ENCODE measurements at regions not wholly inside any gene's neighbourhood (a gene's known extent, or its start where the extent isn't known, plus 50 kb on each side); places are given as distances from the start of the nearest gene placed in this dataset.
A peak's percentile ranks its signal among the peaks of the same experiment; 100 is the strongest.

DNA sequence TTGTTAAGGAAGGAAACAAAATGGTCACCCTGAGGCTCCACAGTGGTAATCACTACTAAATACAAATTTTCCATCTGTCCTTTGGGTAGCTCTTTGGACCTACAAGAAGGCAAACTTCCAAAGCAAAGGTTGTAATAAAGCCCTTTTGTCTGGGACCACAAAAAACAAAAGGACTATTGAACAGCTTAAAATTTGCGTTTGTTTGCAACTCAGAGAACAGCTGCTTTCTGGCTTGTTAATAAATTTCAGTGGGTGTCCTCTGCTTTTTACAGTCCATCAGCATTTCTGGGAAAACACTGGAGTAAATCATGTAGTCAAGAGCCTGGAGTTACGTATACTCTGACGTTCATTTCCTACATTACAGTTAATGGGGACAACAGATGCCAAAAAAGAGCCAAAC, 439.7 kb upstream of the DIAPH2 start:
- DNase-seq (ENCODE audit: low read depth in 1 of 2, low spot score in 2 of 2), result no peak
- H2BK5ac ChIP-seq (ENCODE audit: low read depth, low read length), result no peak overlapping the region
- H3K27me3 ChIP-seq (replicated peaks in 1 of 4; ENCODE audit: control insufficient read depth in 3 of 4, extremely low read depth in 1 of 4, insufficient read depth in 3 of 4, low read length in 3 of 4), result no peaks in the 10 kb centered on the region
- H3K4me3 ChIP-seq (ENCODE audit: extremely low read depth in 1 of 4, insufficient read depth in 2 of 4, low read depth in 3 of 4, low read length in 4 of 4), result no peak overlapping the region
- H4K20me1 ChIP-seq (replicated peaks in 1 of 2; ENCODE audit: control insufficient read depth in 1 of 2, insufficient read depth in 2 of 2, low read length in 2 of 2), result no peaks in the 10 kb centered on the region
- H2AK5ac ChIP-seq (ENCODE audit: low read depth, low read length), result no peak overlapping the region
- peak overlapping the region; percentile 62; the same call in 1 of the 2 replicates for H2AFZ ChIP-seq (ENCODE audit: low read length)
- CTCF ChIA-PET (ENCODE audit: partially characterized antibody), result no interaction called here
- H3K23me2 ChIP-seq (ENCODE audit: low read depth, low read length), result no peaks in the 10 kb centered on the region
- H3K56ac ChIP-seq (replicated peaks; ENCODE audit: insufficient read length, low read depth, low read length), result no peak overlapping the region
- no peak overlapping the region for H2BK120ac ChIP-seq (replicated peaks; ENCODE audit: low read depth, low read length)
- FAIRE-seq, result no peak
- no peaks in the 10 kb centered on the region for H3K9me3 ChIP-seq (ENCODE audit: insufficient read depth in 2 of 2, low read depth in 1 of 2, low read length in 1 of 2)
- H3K14ac ChIP-seq (ENCODE audit: insufficient read length), result no peak overlapping the region
- H3K79me2 ChIP-seq (ENCODE audit: control insufficient read depth in 1 of 2, insufficient read depth in 2 of 2, low read length in 2 of 2), result no peaks in the 10 kb centered on the region
- 0 out of 7 replicates have a peak, but pooled peaks cover 0 to 2% (median 0%) of the 10 kb centered on the region in 4 experiments for H3K4me1 ChIP-seq (replicated peaks in 1 of 4; ENCODE audit: control insufficient read depth in 3 of 4, insufficient read depth in 4 of 4, low read length in 3 of 4)
- no peaks in the 10 kb centered on the region for H3K79me1 ChIP-seq (ENCODE audit: low read depth, low read length)
- no peak overlapping the region for H2BK15ac ChIP-seq (ENCODE audit: low read length)
- TF ChIP-seq KDM1A (IDR thresholded peaks at IDR 0.05; ENCODE audit: borderline replicate concordance, low read length) (no peak), ASH2L (IDR thresholded peaks at IDR 0.05; ENCODE audit: low read length) (no peak), RBBP5 (IDR thresholded peaks at IDR 0.05; ENCODE audit: borderline replicate concordance, low read depth, low read length) (no peak), PHF8 (conservative IDR thresholded peaks at IDR 0.05; ENCODE audit: low read depth, low read length) (no peak)
- H4K8ac ChIP-seq (ENCODE audit: extremely low read depth, insufficient read depth, low read length), result no peak overlapping the region
- no peak overlapping the region for H3K4ac ChIP-seq (replicated peaks; ENCODE audit: insufficient read length, low read depth, low read length)
- no peak overlapping the region for H2BK12ac ChIP-seq (ENCODE audit: low read depth, low read length)
- H3K4me2 ChIP-seq (ENCODE audit: insufficient read depth in 1 of 2, low read depth in 2 of 2, low read length in 2 of 2), result no peak overlapping the region
- no peak overlapping the region for H3K9ac ChIP-seq (replicated peaks in 1 of 4; ENCODE audit: extremely low read depth in 1 of 4, low read depth in 3 of 4, low read length in 3 of 4)
- no peak overlapping the region for H3K23ac ChIP-seq (ENCODE audit: insufficient read length)
- H4K91ac ChIP-seq (replicated peaks; ENCODE audit: insufficient read length, low read length), result no peak overlapping the region
- 51% methylated on average over 3 of the region's 3 CpGs; no CpG with 5 or more reads in 1 of the 2 experiments for WGBS, 2 experiments (ENCODE audit: extremely low coverage in 1 of 2, insufficient coverage in 1 of 2, insufficient read length in 1 of 2, insufficient replicate concordance in 2 of 2, low coverage in 1 of 2, low lambda C conversion rate in 2 of 2, missing lambda C conversion rate in 1 of 2)
- H2BK20ac ChIP-seq (ENCODE audit: low read length), result no peak overlapping the region
- POLR2A ChIA-PET (ENCODE audit: partially characterized antibody), result no interaction called here
- no peak overlapping the region for H4K5ac ChIP-seq (ENCODE audit: insufficient read length, low read depth, low read length)
- H3K27ac ChIP-seq (ENCODE audit: low read depth, low read length), result no peak overlapping the region
- no peaks in the 10 kb centered on the region for H3K36me3 ChIP-seq (ENCODE audit: control insufficient read depth in 2 of 4, insufficient read depth in 4 of 4, low read length in 3 of 4)
- H3K18ac ChIP-seq (ENCODE audit: extremely low read depth, low read length), result no peak overlapping the region

All from H1 (cell line).